ENCODE measurements at regions not wholly inside any gene's neighbourhood (a gene's known extent, or its start where the extent isn't known, plus 50 kb on each side); places are given as distances from the start of the nearest gene placed in this dataset.

DNA sequence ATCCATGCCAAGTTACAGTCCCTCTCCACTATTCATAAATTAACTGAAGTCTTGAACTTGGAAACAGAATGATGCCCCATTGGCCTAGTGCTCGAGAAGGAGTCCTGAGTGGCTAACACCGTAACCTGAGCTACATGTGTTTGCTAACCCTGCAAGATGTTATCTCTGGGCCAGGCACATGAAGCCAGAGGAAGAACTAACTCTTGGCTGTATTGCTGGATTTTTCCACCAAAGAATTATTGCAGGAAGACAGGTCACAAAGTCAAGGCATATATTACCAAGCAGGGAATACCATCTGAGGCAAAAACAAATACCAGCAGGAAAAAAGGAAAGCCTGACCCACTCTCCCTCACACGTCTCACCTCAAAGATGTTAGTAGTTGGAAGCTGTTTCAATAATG, 148.9 kb upstream of the PHACTR1 start:
- H3K9me3 Mint-ChIP-seq, result peaks cover 5% of the 10 kb centered on the region
- no peak overlapping the region for H3K27ac Mint-ChIP-seq
- ATAC-seq (replicated peaks), result no peak
- peaks cover 3% of the 10 kb centered on the region for H3K27me3 Mint-ChIP-seq
- H3K4me1 Mint-ChIP-seq, result no peaks in the 10 kb centered on the region
- H3K4me3 Mint-ChIP-seq, result no peak overlapping the region
- no peaks in the 10 kb centered on the region for H3K36me3 Mint-ChIP-seq (ENCODE audit: low read depth)

DNA sequence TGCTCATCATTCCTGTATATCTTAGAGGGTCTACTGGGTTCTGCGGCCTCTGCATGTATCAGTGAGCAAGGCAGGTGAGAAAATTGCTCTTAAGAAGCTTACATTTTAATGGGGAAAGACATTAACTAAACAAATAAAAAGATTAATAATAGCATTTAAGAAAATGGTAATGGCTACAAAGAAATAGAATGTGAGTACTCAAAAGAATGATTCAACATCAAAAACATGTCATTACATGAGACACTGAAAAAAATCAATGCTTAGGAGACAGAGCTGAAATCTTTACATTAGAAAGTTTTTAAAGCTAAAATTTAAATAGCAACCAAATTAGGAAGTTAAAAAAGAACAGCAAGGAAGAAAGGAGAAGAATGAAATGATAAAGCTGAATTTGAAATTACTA, 146.9 kb upstream of the PHACTR1 start:
- Mint-ChIP-seq H3K9me3 (peaks cover 5% of the 10 kb centered on the region), H3K27ac (no peak overlapping the region), H3K4me3 (no peak overlapping the region), H3K27me3 (peaks cover 3% of the 10 kb centered on the region), H3K36me3 (ENCODE audit: low read depth) (no peaks in the 10 kb centered on the region), H3K4me1 (no peaks in the 10 kb centered on the region)
- no peak for ATAC-seq (replicated peaks)

GRCh38 chr6:12570461-12571030, 146.0 kb upstream of the PHACTR1 start:
- Mint-ChIP-seq H3K27ac (no peak overlapping the region), H3K9me3 (no peaks in the 10 kb centered on the region), H3K4me3 (no peak overlapping the region), H3K27me3 (peaks cover 8% of the 10 kb centered on the region), H3K36me3 (ENCODE audit: low read depth) (no peaks in the 10 kb centered on the region), H3K4me1 (no peaks in the 10 kb centered on the region)
- ATAC-seq (replicated peaks), result no peak

DNA sequence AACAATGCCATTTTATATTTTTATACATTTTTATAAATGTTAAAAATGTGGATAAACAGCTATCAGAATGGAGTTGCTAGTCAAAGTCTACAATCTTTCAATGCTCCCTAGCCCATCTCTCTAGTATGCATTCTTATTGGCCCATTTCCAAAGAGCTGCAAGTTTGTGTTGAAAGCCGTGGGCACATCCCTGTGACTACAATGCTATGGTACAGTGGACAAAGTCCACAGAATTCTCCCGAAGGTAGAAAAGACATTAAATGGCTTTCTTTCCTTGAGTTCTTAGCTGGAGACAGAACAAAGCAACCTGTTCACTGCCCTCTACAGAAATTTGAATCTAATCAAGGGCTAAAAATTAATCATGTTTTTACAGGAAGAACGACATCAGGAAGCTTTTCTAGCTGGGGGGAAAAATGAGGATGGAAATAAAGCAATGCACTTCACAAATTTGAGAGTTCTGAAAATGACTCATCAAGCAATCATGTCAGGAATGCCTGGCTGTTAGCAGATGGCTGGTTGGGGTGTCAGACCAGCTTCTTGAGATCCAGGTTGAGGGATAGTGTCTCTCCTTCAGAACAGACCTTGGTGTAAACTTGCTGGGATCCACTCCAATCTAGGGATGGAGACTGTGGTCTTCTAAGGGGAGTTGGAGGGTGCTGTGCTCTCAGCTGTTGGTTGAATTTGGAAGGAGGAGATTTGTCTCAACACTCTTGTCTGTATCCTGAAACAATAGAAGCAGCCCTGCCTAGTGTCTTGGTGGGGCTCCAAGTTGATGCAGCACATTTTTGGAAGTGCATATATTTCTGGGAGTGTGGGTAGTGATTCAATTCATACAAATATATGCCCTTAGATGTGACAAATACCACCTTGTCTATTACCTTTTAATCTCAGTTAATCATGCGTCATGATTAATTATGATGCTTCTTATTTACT, 143.4 kb upstream of the PHACTR1 start:
- ATAC-seq (replicated peaks), result no peak
- Mint-ChIP-seq H3K27ac (no peak overlapping the region), H3K36me3 (ENCODE audit: low read depth) (no peaks in the 10 kb centered on the region), H3K9me3 (no peaks in the 10 kb centered on the region), H3K4me3 (no peak overlapping the region), H3K4me1 (no peaks in the 10 kb centered on the region), H3K27me3 (peaks cover 10% of the 10 kb centered on the region)

DNA sequence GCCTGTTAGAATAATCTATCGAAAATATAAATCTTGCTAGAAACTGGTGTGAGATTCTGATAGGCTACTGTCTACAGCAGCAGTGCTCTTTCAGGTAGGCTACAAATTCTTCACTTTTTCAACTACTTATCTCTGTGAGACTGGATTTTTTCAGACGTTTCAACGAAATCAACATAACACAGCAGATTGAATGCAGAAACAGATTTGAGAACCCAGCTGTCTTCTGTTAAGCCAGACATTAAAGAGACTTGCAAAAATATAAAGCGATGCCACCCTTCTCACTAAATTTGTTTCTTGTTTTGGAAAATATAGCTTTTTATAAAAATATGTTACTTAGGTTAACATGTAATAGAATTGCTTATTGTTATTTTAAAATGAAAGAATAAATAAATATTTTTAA, 140.6 kb upstream of the PHACTR1 start:
- no peaks in the 10 kb centered on the region for H3K36me3 Mint-ChIP-seq (ENCODE audit: low read depth)

GRCh38 chr6:12576389-12576788, 140.2 kb upstream of the PHACTR1 start:
- H3K9me3 Mint-ChIP-seq, result no peaks in the 10 kb centered on the region
- H3K4me3 Mint-ChIP-seq, result no peak overlapping the region
- no peaks in the 10 kb centered on the region for H3K4me1 Mint-ChIP-seq
- H3K27ac Mint-ChIP-seq, result no peak overlapping the region
- H3K36me3 Mint-ChIP-seq (ENCODE audit: low read depth), result no peaks in the 10 kb centered on the region
- peaks cover 10% of the 10 kb centered on the region for H3K27me3 Mint-ChIP-seq
- no peak for ATAC-seq (replicated peaks)

More for the DNA sequence above, 140.6 kb upstream of the PHACTR1 start:
- H3K9me3 Mint-ChIP-seq, result no peaks in the 10 kb centered on the region
- H3K27ac Mint-ChIP-seq, result no peak overlapping the region
- no peak for ATAC-seq (replicated peaks)
- H3K4me3 Mint-ChIP-seq, result no peak overlapping the region
- peaks cover 10% of the 10 kb centered on the region for H3K27me3 Mint-ChIP-seq
- H3K4me1 Mint-ChIP-seq, result no peaks in the 10 kb centered on the region

GRCh38 chr6:12577124-12577850, 139.3 kb upstream of the PHACTR1 start:
- Mint-ChIP-seq H3K4me1 (no peaks in the 10 kb centered on the region), H3K36me3 (ENCODE audit: low read depth) (no peaks in the 10 kb centered on the region), H3K27me3 (peaks cover 13% of the 10 kb centered on the region), H3K9me3 (no peaks in the 10 kb centered on the region), H3K27ac (no peak overlapping the region), H3K4me3 (no peak overlapping the region)
- no peak for ATAC-seq (replicated peaks)

DNA sequence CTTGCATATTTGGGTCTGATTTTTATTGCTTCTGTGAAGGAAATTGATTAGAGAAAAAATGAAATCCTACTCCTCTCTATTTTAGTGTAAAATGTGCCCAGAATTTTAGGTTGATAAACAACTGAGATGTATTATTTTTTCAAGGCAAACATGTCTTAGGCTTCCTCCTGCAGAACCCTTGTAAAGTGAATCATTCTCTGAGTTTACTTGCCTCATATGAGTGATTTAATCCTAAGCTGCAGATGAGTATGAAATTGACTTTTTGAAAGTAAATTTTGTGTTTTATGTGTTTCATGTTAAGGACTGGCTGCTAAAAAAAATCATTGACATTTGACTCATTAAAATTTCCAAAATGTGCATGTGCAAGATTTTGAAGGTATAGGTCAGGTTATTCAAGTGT, 138.5 kb upstream of the PHACTR1 start:
- Mint-ChIP-seq H3K9me3 (no peaks in the 10 kb centered on the region), H3K4me1 (no peaks in the 10 kb centered on the region), H3K4me3 (no peak overlapping the region), H3K36me3 (ENCODE audit: low read depth) (no peaks in the 10 kb centered on the region), H3K27me3 (peaks cover 13% of the 10 kb centered on the region), H3K27ac (no peak overlapping the region)
- ATAC-seq (replicated peaks), result no peak

GRCh38 chr6:12578751-12579150, 137.8 kb upstream of the PHACTR1 start:
- H3K27me3 Mint-ChIP-seq, result peaks cover 13% of the 10 kb centered on the region
- no peak overlapping the region for H3K4me3 Mint-ChIP-seq
- no peaks in the 10 kb centered on the region for H3K4me1 Mint-ChIP-seq
- no peak for ATAC-seq (replicated peaks)
- no peak overlapping the region for H3K27ac Mint-ChIP-seq
- no peaks in the 10 kb centered on the region for H3K36me3 Mint-ChIP-seq (ENCODE audit: low read depth)
- no peaks in the 10 kb centered on the region for H3K9me3 Mint-ChIP-seq

GRCh38 chr6:12580290-12580689, 136.3 kb upstream of the PHACTR1 start:
- no peak overlapping the region for H3K4me3 Mint-ChIP-seq
- no peaks in the 10 kb centered on the region for H3K4me1 Mint-ChIP-seq
- H3K9me3 Mint-ChIP-seq, result no peaks in the 10 kb centered on the region
- H3K27me3 Mint-ChIP-seq, result peaks cover 14% of the 10 kb centered on the region
- H3K27ac Mint-ChIP-seq, result no peak overlapping the region
- ATAC-seq (replicated peaks), result no peak
- no peaks in the 10 kb centered on the region for H3K36me3 Mint-ChIP-seq (ENCODE audit: low read depth)

- Mint-ChIP-seq H3K4me3 (no peak overlapping the region), H3K36me3 (ENCODE audit: low read depth) (no peaks in the 10 kb centered on the region), H3K9me3 (no peaks in the 10 kb centered on the region), H3K4me1 (no peaks in the 10 kb centered on the region), H3K27ac (no peak overlapping the region), H3K27me3 (peaks cover 11% of the 10 kb centered on the region)
- no peak for ATAC-seq (replicated peaks)
These were observed 134.0 kb upstream of the PHACTR1 start for GRCh38 chr6:12582421-12583110.

DNA sequence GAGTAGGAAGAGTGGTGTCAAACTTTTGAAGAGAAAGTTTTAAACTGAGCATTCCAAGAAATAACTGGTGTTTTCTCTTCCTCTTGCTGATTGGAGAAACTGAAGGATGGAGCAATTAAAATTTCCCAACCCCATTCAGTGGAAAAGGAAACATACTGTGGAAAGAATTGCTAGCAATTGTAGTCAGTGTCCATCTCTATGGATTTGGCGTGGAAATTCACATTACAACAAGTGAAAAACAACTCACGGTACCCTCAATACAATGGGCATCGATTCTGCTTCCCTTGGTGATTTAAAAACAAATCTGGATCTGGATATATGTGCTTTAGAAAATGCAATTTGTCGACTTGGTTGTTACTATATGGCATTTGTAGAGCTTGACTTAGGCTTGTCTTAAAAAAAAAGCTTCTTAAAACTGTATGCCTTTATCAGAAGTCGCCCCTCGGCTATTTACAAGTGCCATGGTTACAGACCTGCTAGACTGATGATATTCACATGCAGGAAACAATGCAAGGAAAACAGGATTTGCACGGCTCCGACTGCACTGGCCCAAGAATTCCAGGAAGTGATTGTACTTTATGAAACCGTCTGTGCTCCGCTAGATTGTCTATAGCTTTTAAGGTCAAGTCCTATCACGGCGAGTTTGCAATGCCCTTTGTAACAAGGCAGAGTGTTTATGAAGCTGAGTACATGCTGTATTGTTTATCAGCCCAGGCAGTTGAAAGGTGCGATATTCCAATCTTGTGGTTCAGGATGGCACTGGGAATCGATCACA, 131.7 kb upstream of the PHACTR1 start:
- no peaks in the 10 kb centered on the region for H3K36me3 Mint-ChIP-seq (ENCODE audit: low read depth)
- H3K9me3 Mint-ChIP-seq, result no peaks in the 10 kb centered on the region
- ATAC-seq (replicated peaks), result no peak
- no peak overlapping the region for H3K27ac Mint-ChIP-seq
- no peak overlapping the region for H3K4me3 Mint-ChIP-seq
- peaks cover 11% of the 10 kb centered on the region for H3K27me3 Mint-ChIP-seq
- H3K4me1 Mint-ChIP-seq, result no peaks in the 10 kb centered on the region

DNA sequence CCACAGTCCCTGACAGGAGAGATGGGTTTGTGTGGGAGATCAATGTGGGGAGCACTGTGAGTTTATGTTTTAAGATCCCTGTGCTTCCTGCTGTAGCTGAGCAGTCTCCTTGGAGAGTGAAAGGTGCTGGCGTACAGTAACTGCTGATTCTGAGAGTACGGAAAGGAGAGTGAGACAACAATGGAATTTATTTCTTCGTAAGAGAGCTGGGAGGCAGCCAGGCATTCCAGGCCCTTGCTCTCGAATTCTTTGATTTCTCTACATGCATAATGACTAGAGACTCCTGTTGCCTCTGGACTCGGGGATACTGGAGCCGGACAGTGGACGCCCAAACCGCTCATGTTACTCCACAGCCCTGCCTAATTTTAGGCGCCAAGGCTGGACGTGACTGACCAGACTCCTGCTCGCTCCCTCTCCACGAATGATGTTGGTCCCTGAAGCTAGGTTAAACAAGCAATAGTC, 131.0 kb upstream of the PHACTR1 start:
- H3K4me3 Mint-ChIP-seq, result no peak overlapping the region
- H3K9me3 Mint-ChIP-seq, result no peaks in the 10 kb centered on the region
- no peak overlapping the region for H3K27ac Mint-ChIP-seq
- peaks cover 11% of the 10 kb centered on the region for H3K27me3 Mint-ChIP-seq
- H3K36me3 Mint-ChIP-seq (ENCODE audit: low read depth), result no peaks in the 10 kb centered on the region
- H3K4me1 Mint-ChIP-seq, result no peaks in the 10 kb centered on the region
- ATAC-seq (replicated peaks), result no peak

Data from activated T-helper 17 cell treated with anti-CD3 and anti-CD28 coated beads, Interleukin-2, amount 50 U/mL, for 72 hours (primary cell).